Ectodermal cell (in vitro differentiated cells): ENCODE measurements at regions not wholly inside any gene's neighbourhood (a gene's known extent, or its start where the extent isn't known, plus 50 kb on each side); places are given as distances from the start of the nearest gene placed in this dataset.

Experiments
- H3K27ac ChIP-seq: 2 replicates; pipeline ENCODE4 v1.7.0; 2013; ENCODE audit warnings: mild to moderate bottlenecking, low read depth, low read length; ENCODE audit not compliant: insufficient read depth, poor library complexity, severe bottlenecking
- H3K27me3 ChIP-seq: 2 replicates; pipeline ENCODE4 v1.7.0; 2013; ENCODE audit warnings: mild to moderate bottlenecking, low read length; ENCODE audit not compliant: insufficient read depth, control insufficient read depth, poor library complexity, severe bottlenecking
- H3K36me3 ChIP-seq: one replicate; pipeline ENCODE4 v1.7.0; 2013; ENCODE audit warnings: low read length; ENCODE audit not compliant: control insufficient read depth, insufficient read depth
- H3K4me1 ChIP-seq: one replicate; pipeline ENCODE4 v1.7.0; 2013; ENCODE audit warnings: low read length; ENCODE audit not compliant: control insufficient read depth, insufficient read depth
- H3K4me3 ChIP-seq: 2 replicates; pipeline ENCODE4 v1.7.0; 2013; ENCODE audit warnings: low read depth, low read length, control low read depth; ENCODE audit not compliant: insufficient read depth
- H3K9me3 ChIP-seq: 2 replicates; pipeline ENCODE4 v1.7.0; 2013; ENCODE audit warnings: mild to moderate bottlenecking, low read length, moderate library complexity; ENCODE audit not compliant: control insufficient read depth
- WGBS, 2 experiments: methylation state at CpG; one replicate each; pipeline ENCODE4 v1.1.7; 2013; ENCODE audit warnings: missing lambda C conversion rate in 2 of 2; 5-methylcytosine and 5-hydroxymethylcytosine counted together

DNA sequence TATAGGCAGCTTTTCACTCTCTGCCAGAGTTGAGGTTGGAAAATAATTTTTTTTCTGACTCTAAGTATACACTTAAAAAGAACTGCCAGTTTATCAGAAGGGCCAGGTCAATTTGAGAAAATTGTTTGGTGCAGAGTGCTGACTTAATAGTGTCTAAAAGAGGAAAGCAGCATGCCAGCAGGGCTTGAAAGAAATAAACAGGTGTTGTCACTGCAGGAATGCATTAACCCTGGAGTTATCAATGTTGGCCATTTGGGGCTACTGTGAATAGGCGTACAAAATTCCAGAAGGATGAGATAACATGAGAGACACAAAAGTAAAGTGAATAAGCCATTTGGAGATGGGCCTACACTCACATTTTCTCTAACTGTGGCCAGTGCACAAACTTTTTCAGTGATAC, 220.6 kb upstream of the PLD5 start:
- no peaks in the 10 kb centered on the region for H3K36me3 ChIP-seq
- no peaks in the 10 kb centered on the region for H3K9me3 ChIP-seq
- H3K27ac ChIP-seq: no peak overlapping the region
- H3K4me3 ChIP-seq: no peak overlapping the region
- H3K27me3 ChIP-seq: no peaks in the 10 kb centered on the region
- 83 to 100% methylated on average over 1 of the region's 1 CpG for WGBS, 2 experiments
- no peaks in the 10 kb centered on the region for H3K4me1 ChIP-seq

- Histone ChIP-seq H3K4me1 (no peaks in the 10 kb centered on the region), H3K27ac (no peak overlapping the region), H3K36me3 (no peaks in the 10 kb centered on the region), H3K4me3 (no peak overlapping the region), H3K27me3 (no peaks in the 10 kb centered on the region), H3K9me3 (no peaks in the 10 kb centered on the region)
- 93 to 95% methylated on average over 6 of the region's 6 CpGs for WGBS, 2 experiments
Observed at GRCh38 chr1:242743983-242744780, 219.7 kb upstream of the PLD5 start.

DNA sequence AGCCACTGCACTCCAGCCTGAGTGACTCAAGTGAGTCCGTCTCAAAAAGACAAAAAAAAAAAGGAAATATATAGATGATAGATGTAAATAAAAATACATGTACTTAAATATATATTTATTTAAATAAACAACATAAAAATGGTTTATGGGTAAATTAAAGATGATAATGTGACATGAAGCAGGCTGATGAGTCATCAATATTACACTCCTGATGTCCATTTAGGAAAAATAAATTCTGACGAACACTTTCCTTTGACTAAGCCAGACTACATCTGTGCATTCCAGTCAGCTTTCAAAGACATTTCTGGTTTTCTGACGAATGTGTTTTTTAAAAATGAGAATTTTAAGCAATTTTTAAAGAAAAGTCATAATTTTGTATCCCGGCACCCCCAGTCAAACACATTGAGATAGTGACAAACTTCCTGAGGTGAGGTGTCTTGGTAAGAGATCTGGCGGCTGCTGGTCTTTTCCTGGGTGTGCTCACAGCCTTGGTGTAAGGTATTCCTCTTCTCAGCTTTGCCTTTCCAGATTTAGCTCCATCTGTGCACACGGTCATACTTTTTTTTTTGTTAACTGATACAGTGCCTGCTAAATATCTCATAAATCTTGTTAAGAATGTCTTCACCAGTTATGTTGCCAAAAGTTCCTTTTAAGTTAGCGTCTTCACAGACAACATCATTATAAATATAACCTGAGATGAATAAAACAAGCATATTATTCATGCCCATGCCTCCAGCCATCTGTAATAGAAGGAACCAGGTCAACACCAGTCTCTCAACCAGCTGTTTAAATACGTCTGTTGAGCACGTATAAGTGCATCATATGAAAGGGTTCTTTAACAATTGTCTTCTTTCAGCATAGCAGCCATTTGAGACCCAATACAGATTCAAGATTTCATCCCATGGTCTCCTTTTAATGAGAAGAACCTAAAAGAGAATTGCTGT, 214.5 kb upstream of the PLD5 start:
- H3K4me1 ChIP-seq: no peaks in the 10 kb centered on the region
- no peak overlapping the region for H3K27ac ChIP-seq
- H3K27me3 ChIP-seq: no peaks in the 10 kb centered on the region
- H3K36me3 ChIP-seq: no peaks in the 10 kb centered on the region
- no peaks in the 10 kb centered on the region for H3K9me3 ChIP-seq
- H3K4me3 ChIP-seq: no peak overlapping the region
- 89 to 92% methylated on average over 8 of the region's 9 CpGs for WGBS, 2 experiments

DNA sequence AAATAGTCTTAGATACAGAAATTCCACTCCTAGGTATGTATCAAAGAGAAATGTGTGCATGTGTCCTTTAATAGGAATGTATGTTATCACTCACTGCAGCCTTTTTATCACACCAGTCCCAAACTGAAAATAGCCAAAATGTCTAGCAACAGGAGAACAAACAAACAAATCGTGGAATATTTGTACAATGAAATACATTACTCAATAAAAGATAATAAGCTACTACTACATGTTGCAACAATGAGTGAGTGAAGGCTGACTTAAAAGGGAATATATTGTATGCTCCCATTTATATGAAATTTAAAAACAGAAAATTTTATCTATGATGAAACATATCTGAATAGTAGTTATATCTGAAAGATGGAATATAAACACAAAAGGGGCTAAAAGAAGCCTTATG, 212.1 kb upstream of the PLD5 start:
- Histone ChIP-seq H3K36me3 (no peaks in the 10 kb centered on the region), H3K4me1 (no peaks in the 10 kb centered on the region), H3K27ac (no peak overlapping the region), H3K4me3 (no peak overlapping the region), H3K27me3 (no peaks in the 10 kb centered on the region), H3K9me3 (no peaks in the 10 kb centered on the region)
- no CpG with 5 or more reads among the region's 1 CpG for WGBS, 2 experiments

- no peaks in the 10 kb centered on the region for H3K27me3 ChIP-seq
- H3K4me3 ChIP-seq: no peak overlapping the region
- H3K27ac ChIP-seq: no peak overlapping the region
- H3K4me1 ChIP-seq: no peaks in the 10 kb centered on the region
- no peaks in the 10 kb centered on the region for H3K36me3 ChIP-seq
- no peaks in the 10 kb centered on the region for H3K9me3 ChIP-seq
Observed at GRCh38 chr1:242735323-242735722, 210.8 kb upstream of the PLD5 start.

GRCh38 chr1:242731446-242731845, 206.9 kb upstream of the PLD5 start:
- no peaks in the 10 kb centered on the region for H3K36me3 ChIP-seq

GRCh38 chr1:242728696-242729095, 204.2 kb upstream of the PLD5 start:
- Histone ChIP-seq H3K36me3 (no peaks in the 10 kb centered on the region), H3K27ac (no peak overlapping the region), H3K9me3 (no peaks in the 10 kb centered on the region), H3K27me3 (no peaks in the 10 kb centered on the region), H3K4me3 (no peak overlapping the region), H3K4me1 (no peaks in the 10 kb centered on the region)
- WGBS, 2 experiments: 88 to 91% methylated on average over 4 of the region's 4 CpGs

More at GRCh38 chr1:242731446-242731845, 206.9 kb upstream of the PLD5 start:
- no peak overlapping the region for H3K27ac ChIP-seq
- no peaks in the 10 kb centered on the region for H3K27me3 ChIP-seq
- no peak overlapping the region for H3K4me3 ChIP-seq
- no peaks in the 10 kb centered on the region for H3K9me3 ChIP-seq
- H3K4me1 ChIP-seq: no peaks in the 10 kb centered on the region

DNA sequence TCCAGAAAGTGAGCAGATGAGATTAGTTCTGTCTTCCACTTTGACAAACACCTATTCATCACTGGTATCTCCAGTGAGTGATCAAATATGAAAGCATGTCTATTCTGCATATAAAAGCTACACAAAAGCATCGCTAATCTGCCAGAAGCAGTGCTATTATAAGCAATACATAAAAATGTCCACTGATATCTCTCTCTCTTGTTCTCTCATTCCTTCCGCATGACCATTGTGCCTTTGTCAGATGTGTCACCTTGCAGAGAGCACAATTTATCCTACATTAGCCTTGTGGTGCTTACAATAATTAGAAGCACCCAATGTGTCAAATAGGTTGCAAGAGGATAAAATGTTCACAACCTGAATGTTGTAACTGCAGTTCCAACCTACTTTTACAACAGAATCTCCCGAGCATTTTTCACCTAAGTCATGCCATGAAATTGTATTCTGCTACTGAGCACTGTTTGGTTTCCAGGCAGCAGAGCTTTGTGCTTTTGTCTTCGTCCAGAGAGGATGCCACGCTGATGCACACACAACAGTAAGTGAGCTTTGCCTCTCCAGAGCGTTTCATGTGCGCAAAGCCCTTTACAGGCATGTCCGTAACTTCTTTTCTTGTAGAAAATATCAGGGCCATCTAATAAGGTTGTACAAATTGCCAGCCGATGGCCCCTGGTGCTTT, 198.7 kb upstream of the PLD5 start:
- no peak overlapping the region for H3K4me3 ChIP-seq
- H3K27me3 ChIP-seq: no peaks in the 10 kb centered on the region
- H3K27ac ChIP-seq: no peak overlapping the region
- WGBS, 2 experiments: 89 to 92% methylated on average over 9 of the region's 9 CpGs
- no peaks in the 10 kb centered on the region for H3K4me1 ChIP-seq
- no peaks in the 10 kb centered on the region for H3K36me3 ChIP-seq
- no peaks in the 10 kb centered on the region for H3K9me3 ChIP-seq

GRCh38 chr1:242718967-242719366, 194.5 kb upstream of the PLD5 start:
- Histone ChIP-seq H3K27me3 (no peaks in the 10 kb centered on the region), H3K4me3 (no peak overlapping the region), H3K9me3 (no peaks in the 10 kb centered on the region), H3K36me3 (no peaks in the 10 kb centered on the region), H3K4me1 (no peaks in the 10 kb centered on the region), H3K27ac (no peak overlapping the region)
- 87 to 89% methylated on average over 6 of the region's 6 CpGs for WGBS, 2 experiments

DNA sequence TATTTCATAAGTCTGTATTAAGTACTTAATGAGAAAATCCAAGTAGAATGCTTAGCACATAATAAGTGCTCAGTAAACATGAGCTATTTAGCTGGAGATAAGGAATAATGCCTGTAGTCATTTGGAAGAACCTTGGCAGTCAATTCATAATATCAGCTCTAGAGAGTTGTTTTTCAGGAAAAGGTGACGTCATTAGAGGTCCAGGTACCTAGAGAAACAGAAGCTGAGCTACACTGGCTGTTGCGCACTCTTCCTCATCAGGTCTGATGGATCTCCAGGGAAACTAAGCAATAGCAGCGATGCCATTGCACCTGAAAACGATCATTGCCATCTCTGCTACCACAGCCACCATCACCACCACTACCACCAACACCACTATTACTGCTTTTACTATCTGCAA, 187.8 kb upstream of the PLD5 start:
- WGBS, 2 experiments: 94% methylated on average over 4 of the region's 4 CpGs
- no peak overlapping the region for H3K27ac ChIP-seq
- H3K27me3 ChIP-seq: no peaks in the 10 kb centered on the region
- H3K36me3 ChIP-seq: no peaks in the 10 kb centered on the region
- H3K4me1 ChIP-seq: peaks cover 6% of the 10 kb centered on the region
- no peaks in the 10 kb centered on the region for H3K9me3 ChIP-seq
- H3K4me3 ChIP-seq: no peak overlapping the region
